ENCODE measurements at regions not wholly inside any gene's neighbourhood (a gene's known extent, or its start where the extent isn't known, plus 50 kb on each side); places are given as distances from the start of the nearest gene placed in this dataset.
A peak's percentile ranks its signal among the peaks of the same experiment; 100 is the strongest.

DNA sequence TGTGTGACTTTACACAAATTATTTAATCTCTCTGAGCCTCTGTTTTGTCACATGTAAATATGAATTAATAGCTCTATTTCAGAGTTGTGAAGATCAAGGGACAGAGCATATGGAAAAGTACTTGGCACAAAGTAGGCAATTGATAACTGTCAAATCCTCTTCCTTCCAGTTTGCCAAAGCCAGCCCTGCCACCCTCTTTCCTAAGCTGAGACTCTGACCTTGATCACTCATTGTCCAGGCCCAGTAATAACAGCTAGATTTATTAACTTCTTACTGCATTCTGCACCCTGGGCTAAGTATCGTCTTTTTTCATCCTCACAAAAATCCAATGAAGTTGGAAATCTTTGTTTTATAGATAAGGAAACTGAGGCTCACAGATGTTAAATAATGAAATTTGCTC lies 70.8 kb upstream of the ATP1A1 start:
- no peaks in the 10 kb centered on the region for H3K4me1 ChIP-seq (ENCODE audit: control insufficient read depth, insufficient read depth, low read length)
- peaks cover 7% of the 10 kb centered on the region for H3K9me3 ChIP-seq (ENCODE audit: control insufficient read depth, low read length)
- no peaks in the 10 kb centered on the region for H3K36me3 ChIP-seq (ENCODE audit: control insufficient read depth, insufficient read depth, low read length, severe bottlenecking)
- DNase-seq (ENCODE audit: low read depth): no peak
- H3K9ac ChIP-seq (ENCODE audit: low read length): no peak overlapping the region
- no peaks in the 10 kb centered on the region for H3K27me3 ChIP-seq (replicated peaks; ENCODE audit: control insufficient read depth, insufficient read depth, low read length)
- H3K4me3 ChIP-seq (ENCODE audit: low read length): no peak overlapping the region

DNA sequence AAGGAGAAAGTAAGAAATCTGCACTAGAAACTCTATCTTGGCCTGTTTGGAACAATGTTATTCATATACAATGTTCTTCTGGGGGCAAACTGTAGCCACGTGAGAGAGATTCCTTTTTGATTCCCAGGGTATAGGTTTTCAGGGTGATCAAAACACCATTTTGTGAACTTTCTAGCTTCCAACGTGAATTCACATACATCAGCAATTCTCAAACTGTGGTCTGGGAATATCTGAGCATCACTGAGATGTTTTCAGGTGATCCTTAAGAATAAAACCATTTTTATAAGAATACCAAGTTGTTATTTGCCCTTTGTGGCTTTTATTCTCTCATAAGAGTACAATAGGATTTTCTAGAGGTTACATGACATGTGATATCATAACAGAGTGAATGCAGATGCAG lies 66.9 kb upstream of the ATP1A1 start:
- Histone ChIP-seq H3K4me3 (ENCODE audit: low read length) (no peak overlapping the region), H3K36me3 (ENCODE audit: control insufficient read depth, insufficient read depth, low read length, severe bottlenecking) (no peaks in the 10 kb centered on the region), H3K9ac (ENCODE audit: low read length) (no peak overlapping the region), H3K27me3 (replicated peaks; ENCODE audit: control insufficient read depth, insufficient read depth, low read length) (no peaks in the 10 kb centered on the region), H3K9me3 (ENCODE audit: control insufficient read depth, low read length) (peaks cover 7% of the 10 kb centered on the region), H3K4me1 (ENCODE audit: control insufficient read depth, insufficient read depth, low read length) (no peaks in the 10 kb centered on the region)
- DNase-seq (ENCODE audit: low read depth): no peak

GRCh38 chr1:116306840-116307442 lies 66.1 kb upstream of the ATP1A1 start:
- H3K9me3 ChIP-seq (ENCODE audit: control insufficient read depth, low read length): peaks cover 7% of the 10 kb centered on the region
- H3K4me1 ChIP-seq (ENCODE audit: control insufficient read depth, insufficient read depth, low read length): no peaks in the 10 kb centered on the region
- no peaks in the 10 kb centered on the region for H3K36me3 ChIP-seq (ENCODE audit: control insufficient read depth, insufficient read depth, low read length, severe bottlenecking)
- DNase-seq (ENCODE audit: low read depth): no peak
- H3K9ac ChIP-seq (ENCODE audit: low read length): no peak overlapping the region
- H3K27me3 ChIP-seq (replicated peaks; ENCODE audit: control insufficient read depth, insufficient read depth, low read length): no peaks in the 10 kb centered on the region
- H3K4me3 ChIP-seq (ENCODE audit: low read length): no peak overlapping the region

- no peak for DNase-seq (ENCODE audit: low read depth)
- peaks cover 7% of the 10 kb centered on the region for H3K9me3 ChIP-seq (ENCODE audit: control insufficient read depth, low read length)
- no peaks in the 10 kb centered on the region for H3K4me1 ChIP-seq (ENCODE audit: control insufficient read depth, insufficient read depth, low read length)
- H3K27me3 ChIP-seq (replicated peaks; ENCODE audit: control insufficient read depth, insufficient read depth, low read length): no peaks in the 10 kb centered on the region
- no peaks in the 10 kb centered on the region for H3K36me3 ChIP-seq (ENCODE audit: control insufficient read depth, insufficient read depth, low read length, severe bottlenecking)
- H3K9ac ChIP-seq (ENCODE audit: low read length): no peak overlapping the region
- no peak overlapping the region for H3K4me3 ChIP-seq (ENCODE audit: low read length)
Measured at GRCh38 chr1:116308276-116308675, 64.8 kb upstream of the ATP1A1 start.

DNA sequence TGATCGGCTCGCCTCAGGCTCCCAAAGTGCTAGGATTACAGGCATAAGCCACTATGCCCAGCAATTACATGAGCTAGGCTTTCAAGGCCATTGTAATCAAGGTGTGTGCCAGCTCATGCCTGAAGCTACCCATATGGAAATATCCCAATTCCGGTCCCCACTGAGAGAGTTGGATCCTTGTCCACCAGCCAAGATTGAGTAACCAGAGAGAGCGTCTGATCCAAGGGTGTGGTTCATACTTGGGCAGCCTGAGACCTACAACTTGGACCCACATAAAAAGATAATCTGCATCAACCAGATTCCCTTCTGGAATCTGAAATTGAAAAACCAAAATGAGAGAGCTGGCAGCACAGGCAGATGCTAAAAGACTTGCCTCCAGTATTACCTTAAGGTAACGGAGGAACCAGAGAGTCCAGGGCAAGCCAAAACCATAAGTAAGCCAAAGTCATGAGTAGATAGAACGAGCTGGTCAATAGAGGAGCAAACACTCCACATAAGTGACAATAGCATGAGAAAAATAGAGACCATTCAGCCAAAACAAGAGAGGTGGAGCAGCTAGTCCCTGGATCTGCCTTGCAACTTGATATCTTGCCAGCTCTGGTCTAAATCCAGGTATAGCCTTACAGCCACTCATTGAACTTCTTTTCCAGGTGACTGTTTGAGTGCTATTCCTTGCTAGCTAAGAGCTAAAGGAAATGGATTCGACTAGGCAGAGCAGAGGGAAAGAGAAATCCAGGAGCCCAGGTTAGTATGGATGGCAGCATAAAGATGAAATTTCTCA lies 63.8 kb upstream of the ATP1A1 start:
- H3K27me3 ChIP-seq (replicated peaks; ENCODE audit: control insufficient read depth, insufficient read depth, low read length): no peaks in the 10 kb centered on the region
- H3K4me1 ChIP-seq (ENCODE audit: control insufficient read depth, insufficient read depth, low read length): no peaks in the 10 kb centered on the region
- H3K36me3 ChIP-seq (ENCODE audit: control insufficient read depth, insufficient read depth, low read length, severe bottlenecking): no peaks in the 10 kb centered on the region
- no peak overlapping the region for H3K9ac ChIP-seq (ENCODE audit: low read length)
- no peak overlapping the region for H3K4me3 ChIP-seq (ENCODE audit: low read length)
- H3K9me3 ChIP-seq (ENCODE audit: control insufficient read depth, low read length): peaks cover 4% of the 10 kb centered on the region
- DNase-seq (ENCODE audit: low read depth): no peak

- Histone ChIP-seq H3K36me3 (ENCODE audit: control insufficient read depth, insufficient read depth, low read length, severe bottlenecking) (no peaks in the 10 kb centered on the region), H3K9ac (ENCODE audit: low read length) (no peak overlapping the region), H3K9me3 (ENCODE audit: control insufficient read depth, low read length) (no peaks in the 10 kb centered on the region), H3K27me3 (replicated peaks; ENCODE audit: control insufficient read depth, insufficient read depth, low read length) (no peaks in the 10 kb centered on the region), H3K4me1 (ENCODE audit: control insufficient read depth, insufficient read depth, low read length) (no peaks in the 10 kb centered on the region), H3K4me3 (ENCODE audit: low read length) (no peak overlapping the region)
- DNase-seq (ENCODE audit: low read depth): no peak
Measured at GRCh38 chr1:116310180-116310579, 62.9 kb upstream of the ATP1A1 start.

DNA sequence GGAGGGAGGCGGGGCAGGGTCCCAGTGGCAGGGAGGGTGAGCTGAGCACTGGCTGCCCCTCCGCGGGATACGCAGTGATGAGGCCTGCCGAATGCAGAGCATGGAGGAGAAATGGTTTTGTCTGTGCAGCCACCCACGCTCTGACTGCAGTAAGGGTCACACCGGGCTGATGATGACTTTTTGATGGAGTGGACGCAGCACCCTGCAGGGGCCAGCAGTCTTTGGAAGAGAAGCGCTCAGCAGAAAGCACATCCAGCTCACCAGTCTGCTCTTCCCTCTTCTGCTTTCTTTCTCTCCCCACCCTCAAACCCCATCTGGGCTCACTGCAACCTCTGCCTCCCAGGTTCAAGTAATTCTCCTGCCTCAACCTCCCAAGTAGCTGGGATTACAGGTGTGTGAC lies 61.9 kb upstream of the ATP1A1 start:
- DNase-seq (ENCODE audit: low read depth): no peak
- Histone ChIP-seq H3K9me3 (ENCODE audit: control insufficient read depth, low read length) (no peaks in the 10 kb centered on the region), H3K27me3 (replicated peaks; ENCODE audit: control insufficient read depth, insufficient read depth, low read length) (no peaks in the 10 kb centered on the region), H3K9ac (ENCODE audit: low read length) (no peak overlapping the region), H3K4me1 (ENCODE audit: control insufficient read depth, insufficient read depth, low read length) (no peaks in the 10 kb centered on the region), H3K36me3 (ENCODE audit: control insufficient read depth, insufficient read depth, low read length, severe bottlenecking) (no peaks in the 10 kb centered on the region), H3K4me3 (ENCODE audit: low read length) (no peak overlapping the region)

DNA sequence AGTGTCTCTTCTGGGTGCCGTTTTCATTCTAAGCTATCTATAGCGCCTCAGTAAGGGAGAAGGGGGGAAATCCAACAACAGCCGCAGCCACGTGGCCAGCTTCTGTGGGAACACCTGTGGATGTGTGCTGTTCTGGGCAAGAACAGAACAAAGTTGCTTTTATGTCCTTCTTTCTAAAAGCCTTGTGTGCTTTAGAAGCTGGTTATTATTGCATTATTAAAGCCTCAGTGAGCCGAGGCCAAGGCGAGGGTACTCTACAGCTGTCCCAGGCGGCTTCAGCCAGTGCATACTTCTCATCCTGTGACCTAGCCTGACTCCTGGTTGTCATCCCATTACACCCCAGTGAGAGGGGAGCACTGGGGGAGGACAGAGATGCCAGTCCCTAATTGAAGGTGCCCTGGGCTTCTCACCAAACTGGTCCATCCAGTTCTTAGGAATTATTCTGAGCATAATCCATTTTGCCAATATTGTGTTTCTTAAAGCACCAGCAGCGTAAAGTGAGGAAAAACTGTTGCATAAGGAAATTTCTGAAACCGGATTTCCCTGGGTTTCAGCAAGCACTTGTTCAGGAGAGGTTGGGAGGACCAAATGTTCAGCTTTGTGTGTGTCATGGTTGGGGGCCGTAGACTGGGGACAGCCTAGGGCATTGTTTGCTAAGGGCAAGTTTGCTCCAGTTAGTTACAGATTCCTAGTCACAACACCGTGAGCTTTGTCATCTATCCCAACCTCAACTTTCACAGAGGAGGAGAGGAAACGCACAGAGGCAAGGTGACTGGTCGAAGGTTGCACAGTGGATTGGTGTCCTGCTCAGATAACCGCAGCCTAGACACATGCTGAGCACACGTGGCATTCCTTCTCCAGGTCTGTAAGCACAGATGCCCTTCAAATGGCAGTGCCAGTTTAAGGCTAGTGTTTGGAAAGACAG lies 61.0 kb upstream of the ATP1A1 start:
- Histone ChIP-seq H3K27me3 (replicated peaks; ENCODE audit: control insufficient read depth, insufficient read depth, low read length) (no peaks in the 10 kb centered on the region), H3K9me3 (ENCODE audit: control insufficient read depth, low read length) (no peaks in the 10 kb centered on the region), H3K4me1 (ENCODE audit: control insufficient read depth, insufficient read depth, low read length) (no peaks in the 10 kb centered on the region), H3K36me3 (ENCODE audit: control insufficient read depth, insufficient read depth, low read length, severe bottlenecking) (no peaks in the 10 kb centered on the region), H3K9ac (ENCODE audit: low read length) (no peak overlapping the region), H3K4me3 (ENCODE audit: low read length) (no peak overlapping the region)
- DNase-seq (ENCODE audit: low read depth): no peak

DNA sequence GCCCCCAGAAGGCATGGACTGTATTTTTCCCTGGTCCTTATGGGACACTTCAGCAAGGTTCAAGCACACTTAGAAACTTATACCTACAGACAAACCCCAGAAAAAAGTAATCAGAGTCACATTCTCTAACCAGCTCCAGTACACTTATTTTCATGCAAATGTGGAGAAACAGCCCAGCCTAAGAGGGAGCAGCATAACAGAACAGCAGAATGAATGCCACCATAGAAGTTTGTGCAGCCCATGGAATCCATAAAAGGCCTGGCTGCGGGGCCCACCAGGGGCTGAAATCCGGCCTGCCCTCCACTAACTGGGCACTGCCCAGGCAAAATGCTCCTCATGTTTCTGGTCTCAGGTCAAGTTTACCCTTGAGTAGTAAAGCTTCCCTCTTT lies 60.4 kb upstream of the ATP1A1 start:
- H3K4me3 ChIP-seq (ENCODE audit: low read length): no peak overlapping the region
- no peaks in the 10 kb centered on the region for H3K27me3 ChIP-seq (replicated peaks; ENCODE audit: control insufficient read depth, insufficient read depth, low read length)
- H3K4me1 ChIP-seq (ENCODE audit: control insufficient read depth, insufficient read depth, low read length): no peaks in the 10 kb centered on the region
- H3K36me3 ChIP-seq (ENCODE audit: control insufficient read depth, insufficient read depth, low read length, severe bottlenecking): no peaks in the 10 kb centered on the region
- no peak overlapping the region for H3K9ac ChIP-seq (ENCODE audit: low read length)
- DNase-seq (ENCODE audit: low read depth): no peak
- no peaks in the 10 kb centered on the region for H3K9me3 ChIP-seq (ENCODE audit: control insufficient read depth, low read length)

DNA sequence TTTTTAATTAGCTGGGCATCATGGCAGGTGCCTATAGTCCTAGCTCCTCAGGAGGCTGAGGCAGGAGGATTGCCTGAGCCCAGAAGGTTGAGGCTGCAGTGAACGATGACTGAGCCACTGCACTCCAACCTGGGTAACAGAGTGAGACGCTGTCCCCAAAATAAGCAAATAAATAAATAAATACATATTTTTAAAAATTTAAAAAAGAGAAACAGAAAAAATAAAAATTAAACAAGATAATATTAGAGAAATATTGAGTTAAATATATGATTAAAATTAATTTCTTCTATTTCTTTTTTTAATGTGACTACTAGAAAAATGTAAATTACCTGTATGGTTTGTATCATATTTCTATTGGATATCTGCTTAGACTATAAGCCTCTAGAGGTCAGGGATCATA lies 59.3 kb upstream of the ATP1A1 start:
- Histone ChIP-seq H3K9me3 (ENCODE audit: control insufficient read depth, low read length) (no peaks in the 10 kb centered on the region), H3K4me1 (ENCODE audit: control insufficient read depth, insufficient read depth, low read length) (no peaks in the 10 kb centered on the region), H3K36me3 (ENCODE audit: control insufficient read depth, insufficient read depth, low read length, severe bottlenecking) (no peaks in the 10 kb centered on the region), H3K4me3 (ENCODE audit: low read length) (no peak overlapping the region), H3K9ac (ENCODE audit: low read length) (no peak overlapping the region), H3K27me3 (replicated peaks; ENCODE audit: control insufficient read depth, insufficient read depth, low read length) (no peaks in the 10 kb centered on the region)
- no peak for DNase-seq (ENCODE audit: low read depth)

- H3K9me3 ChIP-seq (ENCODE audit: control insufficient read depth, low read length): no peaks in the 10 kb centered on the region
- no peak overlapping the region for H3K4me3 ChIP-seq (ENCODE audit: low read length)
- no peaks in the 10 kb centered on the region for H3K4me1 ChIP-seq (ENCODE audit: control insufficient read depth, insufficient read depth, low read length)
- H3K27me3 ChIP-seq (replicated peaks; ENCODE audit: control insufficient read depth, insufficient read depth, low read length): no peaks in the 10 kb centered on the region
- no peaks in the 10 kb centered on the region for H3K36me3 ChIP-seq (ENCODE audit: control insufficient read depth, insufficient read depth, low read length, severe bottlenecking)
- H3K9ac ChIP-seq (ENCODE audit: low read length): no peak overlapping the region
- DNase-seq (ENCODE audit: low read depth): peak; percentile 40
Measured at GRCh38 chr1:116314305-116314919, 58.6 kb upstream of the ATP1A1 start.

Data from adipocyte (in vitro differentiated cells).